ENCODE measurements at regions not wholly inside any gene's neighbourhood (a gene's known extent, or its start where the extent isn't known, plus 50 kb on each side); places are given as distances from the start of the nearest gene placed in this dataset.

DNA sequence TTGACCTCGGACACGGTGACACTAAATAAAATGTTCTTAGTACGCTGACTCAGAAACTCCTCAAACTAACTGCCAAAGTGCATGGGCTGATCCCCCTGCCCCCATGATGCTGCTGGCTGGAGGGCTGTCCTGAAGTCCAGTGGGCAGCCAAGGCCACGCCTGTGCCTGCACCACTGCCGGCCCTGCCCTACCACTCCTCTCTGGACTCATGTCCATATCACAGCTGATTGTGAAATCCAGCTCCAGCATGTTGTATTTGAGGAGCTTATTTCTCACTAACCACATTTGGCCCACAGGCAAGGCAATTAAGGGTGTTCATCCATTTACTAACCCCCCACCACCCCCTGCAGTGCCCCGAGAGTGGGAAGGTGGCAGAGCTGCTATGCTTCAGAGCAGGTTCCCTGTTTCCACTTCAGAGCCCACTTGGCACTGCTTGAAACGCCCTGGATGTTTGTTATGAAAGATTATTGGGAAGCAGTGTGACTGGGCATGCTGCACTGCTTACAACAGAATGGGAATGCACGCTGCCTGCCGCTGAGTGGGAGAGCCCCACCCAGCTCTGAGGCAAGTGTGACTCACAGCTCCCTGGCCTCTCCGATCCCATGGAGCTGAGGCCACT lies 114.0 kb downstream of the UQCRFS1 start:
- TF ChIP-seq, protein P1, sequence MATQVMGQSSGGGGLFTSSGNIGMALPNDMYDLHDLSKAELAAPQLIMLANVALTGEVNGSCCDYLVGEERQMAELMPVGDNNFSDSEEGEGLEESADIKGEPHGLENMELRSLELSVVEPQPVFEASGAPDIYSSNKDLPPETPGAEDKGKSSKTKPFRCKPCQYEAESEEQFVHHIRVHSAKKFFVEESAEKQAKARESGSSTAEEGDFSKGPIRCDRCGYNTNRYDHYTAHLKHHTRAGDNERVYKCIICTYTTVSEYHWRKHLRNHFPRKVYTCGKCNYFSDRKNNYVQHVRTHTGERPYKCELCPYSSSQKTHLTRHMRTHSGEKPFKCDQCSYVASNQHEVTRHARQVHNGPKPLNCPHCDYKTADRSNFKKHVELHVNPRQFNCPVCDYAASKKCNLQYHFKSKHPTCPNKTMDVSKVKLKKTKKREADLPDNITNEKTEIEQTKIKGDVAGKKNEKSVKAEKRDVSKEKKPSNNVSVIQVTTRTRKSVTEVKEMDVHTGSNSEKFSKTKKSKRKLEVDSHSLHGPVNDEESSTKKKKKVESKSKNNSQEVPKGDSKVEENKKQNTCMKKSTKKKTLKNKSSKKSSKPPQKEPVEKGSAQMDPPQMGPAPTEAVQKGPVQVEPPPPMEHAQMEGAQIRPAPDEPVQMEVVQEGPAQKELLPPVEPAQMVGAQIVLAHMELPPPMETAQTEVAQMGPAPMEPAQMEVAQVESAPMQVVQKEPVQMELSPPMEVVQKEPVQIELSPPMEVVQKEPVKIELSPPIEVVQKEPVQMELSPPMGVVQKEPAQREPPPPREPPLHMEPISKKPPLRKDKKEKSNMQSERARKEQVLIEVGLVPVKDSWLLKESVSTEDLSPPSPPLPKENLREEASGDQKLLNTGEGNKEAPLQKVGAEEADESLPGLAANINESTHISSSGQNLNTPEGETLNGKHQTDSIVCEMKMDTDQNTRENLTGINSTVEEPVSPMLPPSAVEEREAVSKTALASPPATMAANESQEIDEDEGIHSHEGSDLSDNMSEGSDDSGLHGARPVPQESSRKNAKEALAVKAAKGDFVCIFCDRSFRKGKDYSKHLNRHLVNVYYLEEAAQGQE (IDR thresholded peaks at IDR 0.05; ENCODE audit: low read depth), result no peak
- TF ChIP-seq FOXM1 (IDR thresholded peaks at IDR 0.05; ENCODE audit: borderline replicate concordance, low read depth) (no peak), CREB1 (IDR thresholded peaks at IDR 0.05; ENCODE audit: low read depth) (no peak), EP300 (IDR thresholded peaks at IDR 0.05; ENCODE audit: borderline replicate concordance) (no peak), ZBTB7A (IDR thresholded peaks at IDR 0.05; ENCODE audit: low read depth) (no peak), NFIC (IDR thresholded peaks at IDR 0.05) (no peak), TAF1 (IDR thresholded peaks at IDR 0.05; ENCODE audit: low read depth) (no peak), TCF12 (IDR thresholded peaks at IDR 0.05; ENCODE audit: low read depth) (no peak), EGR1 (IDR thresholded peaks at IDR 0.05) (no peak), RAD21 (IDR thresholded peaks at IDR 0.05; ENCODE audit: low read depth) (no peak), TEAD4 (IDR thresholded peaks at IDR 0.05) (no peak), YY1 (IDR thresholded peaks at IDR 0.05; ENCODE audit: low read depth) (no peak)
- TF ChIP-seq, protein P2, sequence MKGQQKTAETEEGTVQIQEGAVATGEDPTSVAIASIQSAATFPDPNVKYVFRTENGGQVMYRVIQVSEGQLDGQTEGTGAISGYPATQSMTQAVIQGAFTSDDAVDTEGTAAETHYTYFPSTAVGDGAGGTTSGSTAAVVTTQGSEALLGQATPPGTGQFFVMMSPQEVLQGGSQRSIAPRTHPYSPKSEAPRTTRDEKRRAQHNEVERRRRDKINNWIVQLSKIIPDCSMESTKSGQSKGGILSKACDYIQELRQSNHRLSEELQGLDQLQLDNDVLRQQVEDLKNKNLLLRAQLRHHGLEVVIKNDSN (IDR thresholded peaks at IDR 0.05), result no peak

DNA sequence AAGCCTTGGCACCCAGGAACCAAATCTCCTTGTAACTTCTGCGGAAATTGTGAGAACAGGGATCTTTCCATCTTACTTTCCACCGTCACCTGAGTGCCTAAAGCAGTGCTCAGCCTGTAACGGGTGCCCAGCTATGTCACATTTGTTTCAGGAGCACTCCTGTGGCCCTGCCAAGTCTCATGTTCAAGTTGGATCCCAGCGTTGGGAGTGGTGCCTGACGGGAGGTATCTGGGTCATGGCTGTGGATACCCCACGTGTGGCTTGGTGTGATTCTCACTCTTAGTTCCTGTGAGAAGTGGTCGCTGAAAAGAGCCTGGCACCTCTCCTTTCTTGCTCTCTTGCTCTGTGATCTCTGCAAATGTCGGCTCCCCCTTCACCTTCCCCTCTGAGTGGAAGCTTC lies 114.9 kb downstream of the UQCRFS1 start:
- TF ChIP-seq, protein P1 (IDR thresholded peaks at IDR 0.05; ENCODE audit: low read depth), result no peak
- no peak for TF ChIP-seq CEBPB (IDR thresholded peaks at IDR 0.05)
- no peak for TF ChIP-seq TEAD4 (IDR thresholded peaks at IDR 0.05)
- TF ChIP-seq FOXM1 (IDR thresholded peaks at IDR 0.05; ENCODE audit: borderline replicate concordance, low read depth), result no peak
- TF ChIP-seq YY1 (IDR thresholded peaks at IDR 0.05; ENCODE audit: low read depth), result no peak
- no peak for TF ChIP-seq CREB1 (IDR thresholded peaks at IDR 0.05; ENCODE audit: low read depth)
- TF ChIP-seq EP300 (IDR thresholded peaks at IDR 0.05; ENCODE audit: borderline replicate concordance), result no peak
- no peak for TF ChIP-seq ZBTB7A (IDR thresholded peaks at IDR 0.05; ENCODE audit: low read depth)
- no peak for TF ChIP-seq TCF12 (IDR thresholded peaks at IDR 0.05; ENCODE audit: low read depth)
- TF ChIP-seq, protein P2 (IDR thresholded peaks at IDR 0.05), result no peak
- no peak for TF ChIP-seq RAD21 (IDR thresholded peaks at IDR 0.05; ENCODE audit: low read depth)
- TF ChIP-seq, protein P3, sequence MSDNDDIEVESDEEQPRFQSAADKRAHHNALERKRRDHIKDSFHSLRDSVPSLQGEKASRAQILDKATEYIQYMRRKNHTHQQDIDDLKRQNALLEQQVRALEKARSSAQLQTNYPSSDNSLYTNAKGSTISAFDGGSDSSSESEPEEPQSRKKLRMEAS (IDR thresholded peaks at IDR 0.05), result no peak
- TF ChIP-seq EGR1 (IDR thresholded peaks at IDR 0.05), result no peak
- TF ChIP-seq TAF1 (IDR thresholded peaks at IDR 0.05; ENCODE audit: low read depth), result no peak
- TF ChIP-seq NFIC (IDR thresholded peaks at IDR 0.05), result no peak

DNA sequence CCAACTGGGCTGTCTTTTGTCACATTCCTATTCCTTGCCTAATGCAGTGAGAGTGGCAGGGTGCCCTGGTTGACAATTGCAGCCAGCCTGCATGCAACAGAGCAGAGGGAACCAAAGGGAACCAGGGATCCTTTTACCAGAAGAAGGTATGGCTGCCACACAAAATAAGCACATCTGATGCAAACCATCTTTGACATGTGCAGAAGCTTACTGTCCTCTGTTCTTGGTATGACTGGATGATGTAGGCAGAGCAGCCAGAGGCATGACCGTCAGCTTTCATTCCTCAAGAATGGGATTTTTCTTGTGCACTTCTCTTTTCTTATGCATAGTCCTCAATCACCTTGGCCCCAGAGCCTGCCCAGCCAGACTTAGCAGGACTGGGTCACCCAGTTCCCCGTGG lies 116.1 kb downstream of the UQCRFS1 start:
- TF ChIP-seq, protein P1 (IDR thresholded peaks at IDR 0.05; ENCODE audit: low read depth), result no peak
- no peak for TF ChIP-seq ZBTB7A (IDR thresholded peaks at IDR 0.05; ENCODE audit: low read depth)
- TF ChIP-seq YY1 (IDR thresholded peaks at IDR 0.05; ENCODE audit: low read depth), result no peak
- TF ChIP-seq FOXM1 (IDR thresholded peaks at IDR 0.05; ENCODE audit: borderline replicate concordance, low read depth), result no peak
- TF ChIP-seq EGR1 (IDR thresholded peaks at IDR 0.05), result no peak
- TF ChIP-seq RAD21 (IDR thresholded peaks at IDR 0.05; ENCODE audit: low read depth), result no peak
- no peak for TF ChIP-seq CEBPB (IDR thresholded peaks at IDR 0.05)
- TF ChIP-seq, protein P2 (IDR thresholded peaks at IDR 0.05), result no peak
- TF ChIP-seq NFIC (IDR thresholded peaks at IDR 0.05), result no peak
- no peak for TF ChIP-seq TAF1 (IDR thresholded peaks at IDR 0.05; ENCODE audit: low read depth)
- TF ChIP-seq TEAD4 (IDR thresholded peaks at IDR 0.05), result no peak
- TF ChIP-seq CREB1 (IDR thresholded peaks at IDR 0.05; ENCODE audit: low read depth), result no peak
- TF ChIP-seq, protein P3 (IDR thresholded peaks at IDR 0.05), result no peak
- no peak for TF ChIP-seq TCF12 (IDR thresholded peaks at IDR 0.05; ENCODE audit: low read depth)
- no peak for TF ChIP-seq EP300 (IDR thresholded peaks at IDR 0.05; ENCODE audit: borderline replicate concordance)

Data from Ishikawa (cell line).